DMS79 treated with DMSO at 0.1 percent for 48 hours (cell line): ENCODE measurements at regions not wholly inside any gene's neighbourhood (a gene's known extent, or its start where the extent isn't known, plus 50 kb on each side); places are given as distances from the start of the nearest gene placed in this dataset.

Experiments used
- DNase-seq: peaks from one replicate; lab custom pipeline; 2025; lab: John Stamatoyannopoulos, UW

DNA sequence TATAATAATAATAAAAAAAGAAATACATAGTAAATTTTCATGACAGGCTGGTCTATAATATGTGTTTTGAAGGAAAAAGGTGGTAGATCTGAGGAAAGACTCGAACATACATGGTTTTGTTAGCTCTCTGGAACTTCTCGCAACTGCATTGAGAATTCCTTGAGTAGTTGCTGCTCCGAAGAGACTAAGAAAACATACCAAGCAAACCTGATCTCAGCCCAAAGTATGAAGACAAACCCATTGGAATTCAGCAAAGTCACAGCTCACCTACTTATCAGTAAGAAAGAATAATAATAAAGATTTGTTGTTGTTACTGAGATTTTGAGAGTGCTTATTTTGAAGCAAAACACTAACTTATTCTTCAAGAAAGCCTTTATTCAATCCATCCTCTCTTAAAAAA lies 1107.1 kb upstream of the EYS start:
- no peak for DNase-seq

DNA sequence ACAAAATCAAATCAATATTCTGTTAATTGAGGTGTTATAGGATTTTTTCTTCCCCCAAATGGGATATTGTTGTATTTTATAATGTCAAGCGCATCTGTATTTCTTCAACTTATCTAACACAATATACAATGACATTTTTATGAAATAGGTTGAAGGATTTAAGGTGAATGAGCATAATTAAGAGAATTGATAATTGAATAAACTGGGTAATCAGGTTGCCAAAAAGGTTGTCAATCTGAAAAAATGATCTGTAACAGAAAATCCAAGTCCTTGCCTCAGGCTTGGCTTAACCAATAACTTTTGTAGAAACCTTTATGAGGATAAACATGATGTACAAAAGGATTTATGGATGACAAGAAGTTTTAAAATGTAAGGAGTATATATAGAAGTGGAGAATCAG lies 1101.7 kb upstream of the EYS start:
- DNase-seq = no peak

DNA sequence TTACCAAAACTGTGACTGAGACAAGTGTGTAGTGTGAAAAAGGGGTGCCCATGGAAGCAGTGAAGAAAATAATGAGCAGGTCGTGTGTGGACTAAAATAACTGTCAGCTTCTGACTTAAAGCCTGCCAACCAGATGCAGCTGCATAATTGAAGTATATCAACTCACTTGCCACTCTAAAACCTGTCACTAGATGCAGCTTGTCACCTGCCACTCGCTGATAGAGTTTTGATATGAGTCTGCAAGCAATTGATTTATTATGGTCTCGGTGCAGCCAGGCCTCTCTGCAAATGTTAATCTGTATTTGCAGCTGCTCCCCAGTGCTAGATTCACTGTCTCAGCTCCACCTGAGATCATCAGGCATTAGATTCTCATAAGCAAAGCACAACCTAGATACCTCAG lies 1090.0 kb upstream of the EYS start:
- no peak for DNase-seq

DNA sequence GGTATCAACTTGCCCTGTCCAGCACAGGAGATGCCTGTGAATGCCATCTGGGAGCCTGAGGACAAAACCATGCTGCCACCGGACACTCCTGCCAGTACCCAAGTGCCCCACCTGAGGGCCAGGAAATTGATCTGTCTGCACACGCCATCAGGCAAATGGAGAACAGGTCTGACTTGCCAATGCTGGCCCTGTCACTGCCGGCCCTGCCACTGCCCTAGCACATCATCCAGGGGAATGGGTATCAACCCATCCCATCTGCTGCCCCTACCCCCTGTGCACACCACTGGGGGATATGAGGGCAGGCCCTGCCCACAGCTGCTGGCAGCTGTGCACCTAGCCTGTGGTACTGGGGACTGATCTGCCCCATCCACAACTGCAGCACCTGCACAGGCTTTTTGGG lies 1081.6 kb upstream of the EYS start:
- DNase-seq = no peak

DNA sequence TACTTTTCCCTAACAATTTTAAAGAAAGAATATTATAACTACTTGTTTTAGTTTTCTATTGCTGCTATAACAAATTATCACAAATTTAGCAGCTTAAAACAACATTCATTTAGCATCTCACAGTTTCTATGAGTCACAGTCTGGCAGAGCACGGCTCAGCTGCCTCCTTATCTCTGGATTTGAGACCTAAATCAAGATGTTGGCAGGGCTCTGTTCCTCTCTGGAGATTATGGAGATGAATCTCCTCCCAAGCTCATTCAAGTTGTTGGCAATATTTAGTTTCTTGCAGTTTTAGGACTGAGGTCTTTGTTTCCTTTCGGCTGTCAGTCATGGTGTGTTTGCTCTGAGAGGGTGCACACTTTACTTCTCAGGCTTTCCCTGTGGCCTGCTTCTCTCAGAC lies 1065.8 kb upstream of the EYS start:
- no peak for DNase-seq

DNA sequence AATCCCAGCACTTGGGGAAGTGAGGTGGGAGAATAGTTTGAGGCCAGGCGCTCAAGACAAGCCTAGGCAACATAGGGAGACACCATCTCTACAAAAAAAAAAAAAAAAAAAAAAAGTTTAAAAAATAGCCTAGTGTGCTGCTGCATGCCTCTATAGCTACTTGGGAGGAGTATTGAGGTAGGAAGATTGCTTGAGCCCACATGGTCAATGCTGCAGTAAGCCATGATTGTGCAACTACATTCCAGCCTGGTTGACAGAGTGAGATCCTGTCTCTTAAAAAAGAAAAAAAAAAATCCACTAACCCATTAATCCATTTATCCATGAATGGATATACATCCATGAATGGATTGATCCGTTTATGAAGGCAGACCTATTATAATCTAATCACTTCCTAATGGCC lies 1064.6 kb upstream of the EYS start:
- no peak for DNase-seq

DNA sequence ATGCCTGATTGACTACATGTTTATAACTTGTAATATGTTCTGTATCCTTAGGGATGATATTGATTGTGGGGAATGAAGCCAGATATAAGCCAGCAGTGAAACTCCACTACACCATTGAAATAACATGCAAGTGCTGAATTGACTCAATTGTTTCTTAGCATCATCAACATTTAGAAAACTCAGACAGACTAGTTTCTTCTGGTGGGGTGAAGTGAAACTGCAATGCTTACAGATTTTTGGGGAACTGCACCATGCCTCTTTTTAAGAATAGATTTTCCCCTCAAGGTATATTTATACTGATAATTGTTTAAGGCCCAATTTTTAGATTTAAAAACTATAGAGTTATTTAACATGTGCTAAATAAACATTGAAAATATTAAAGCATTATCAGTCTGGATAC lies 1044.6 kb upstream of the EYS start:
- DNase-seq = no peak

DNA sequence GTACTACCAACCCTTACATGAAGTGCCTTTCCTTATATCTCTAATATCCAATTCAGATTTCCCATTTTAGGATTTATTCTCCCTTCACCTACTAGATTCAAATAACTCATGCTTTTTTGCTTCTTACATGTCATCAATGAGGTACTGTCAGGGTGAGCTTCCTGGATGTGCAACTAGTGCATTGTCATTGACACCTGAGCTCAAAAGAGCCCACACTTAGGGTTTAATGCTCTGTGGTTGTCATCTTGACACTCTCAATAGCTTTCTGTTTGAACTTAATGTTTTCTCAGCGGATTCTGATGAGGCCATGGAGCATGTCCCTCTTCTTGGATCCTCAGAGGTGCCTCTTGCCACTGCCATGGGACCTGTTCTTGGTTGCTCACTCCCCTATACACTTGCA lies 1033.3 kb upstream of the EYS start:
- no peak for DNase-seq

DNA sequence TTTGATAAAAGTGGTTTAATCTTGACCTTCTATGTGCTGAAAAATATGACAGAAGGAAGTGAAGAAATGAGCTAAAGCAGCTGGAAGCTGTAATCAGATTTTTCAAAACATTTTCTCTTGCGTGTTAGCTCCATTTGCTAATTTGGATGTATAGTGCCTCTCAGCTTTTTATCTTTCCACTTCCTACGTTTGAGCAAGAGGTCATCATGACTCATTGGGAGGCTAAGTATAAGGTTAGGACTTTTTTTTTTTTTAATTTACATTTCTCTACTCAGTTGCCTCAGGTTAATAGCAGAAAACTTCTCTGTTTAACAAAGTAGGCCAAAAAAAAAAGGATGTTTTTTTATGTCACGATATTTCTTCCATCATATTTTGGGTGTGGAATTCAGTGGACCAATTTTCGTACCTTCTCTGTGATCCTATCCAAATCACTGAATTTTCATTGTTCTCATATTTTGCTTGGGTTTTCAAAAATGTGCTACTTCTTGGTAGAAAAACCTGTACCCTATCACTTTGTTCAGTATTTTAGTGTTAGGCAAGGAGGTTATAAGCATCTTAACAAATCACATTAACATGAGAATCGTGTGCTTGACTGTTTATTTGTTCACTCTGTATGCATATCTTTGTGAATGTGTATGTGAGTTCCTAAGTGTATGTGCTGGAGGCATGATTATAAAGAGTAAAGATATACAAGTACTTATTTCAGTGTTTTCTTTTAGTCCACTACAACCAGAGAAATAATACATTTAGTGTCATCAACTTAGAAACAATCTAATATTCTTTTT lies 1028.3 kb upstream of the EYS start:
- no peak for DNase-seq

DNA sequence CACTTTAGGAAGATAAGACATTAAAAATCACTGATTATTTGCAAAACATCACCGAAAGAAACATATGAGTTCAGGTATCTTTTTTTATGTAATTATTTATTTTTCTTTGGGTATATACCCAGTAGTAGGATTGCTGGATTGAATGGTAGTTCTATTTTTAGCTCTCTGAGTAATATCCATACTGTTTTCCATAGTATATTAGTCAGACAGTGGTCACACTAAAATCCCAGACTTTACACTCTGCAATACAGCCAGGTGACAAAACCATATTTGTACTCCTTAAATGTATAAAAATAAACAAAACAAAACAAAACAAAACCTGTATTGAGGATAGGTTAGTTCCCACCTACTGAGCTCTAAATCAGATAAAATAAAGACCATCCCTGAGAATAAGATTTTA lies 1024.3 kb upstream of the EYS start:
- DNase-seq = no peak

DNA sequence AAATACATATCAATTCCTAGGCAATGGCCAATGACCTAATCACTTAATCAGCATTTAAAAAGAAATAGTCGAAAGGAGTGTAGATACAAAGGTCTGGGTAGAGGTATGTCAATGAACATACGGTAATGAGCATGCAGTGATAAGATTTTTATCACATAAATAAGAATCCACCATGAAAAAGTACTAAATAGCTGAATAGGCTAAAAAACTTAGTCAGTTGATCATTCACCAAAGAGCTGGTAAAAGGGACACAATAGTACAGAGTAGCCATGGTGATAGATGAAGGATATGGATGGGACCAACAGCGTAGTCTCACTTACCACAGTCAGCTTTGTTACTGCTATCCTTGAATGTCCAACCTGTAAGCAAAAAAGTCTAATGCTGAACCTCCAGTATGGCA lies 1018.6 kb upstream of the EYS start:
- no peak for DNase-seq

DNA sequence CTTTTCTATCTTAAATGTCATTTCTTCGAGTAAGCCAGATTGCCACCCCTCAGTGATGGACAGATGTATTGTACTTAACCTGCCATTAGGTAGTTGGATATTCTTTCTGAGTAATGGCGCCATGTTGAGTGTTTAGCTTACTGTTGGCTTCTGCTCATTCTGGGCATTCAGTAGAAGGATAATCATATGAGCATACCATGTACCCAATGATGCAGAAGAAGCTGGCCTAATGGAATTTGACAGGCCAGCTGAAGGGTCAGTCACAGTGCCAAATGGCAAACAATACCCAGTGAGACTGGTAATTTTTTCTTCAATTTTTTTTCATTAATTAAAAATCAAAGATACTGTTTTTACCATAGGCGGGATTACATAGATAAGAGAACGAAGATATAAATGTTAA lies 1010.8 kb upstream of the EYS start:
- DNase-seq = no peak

DNA sequence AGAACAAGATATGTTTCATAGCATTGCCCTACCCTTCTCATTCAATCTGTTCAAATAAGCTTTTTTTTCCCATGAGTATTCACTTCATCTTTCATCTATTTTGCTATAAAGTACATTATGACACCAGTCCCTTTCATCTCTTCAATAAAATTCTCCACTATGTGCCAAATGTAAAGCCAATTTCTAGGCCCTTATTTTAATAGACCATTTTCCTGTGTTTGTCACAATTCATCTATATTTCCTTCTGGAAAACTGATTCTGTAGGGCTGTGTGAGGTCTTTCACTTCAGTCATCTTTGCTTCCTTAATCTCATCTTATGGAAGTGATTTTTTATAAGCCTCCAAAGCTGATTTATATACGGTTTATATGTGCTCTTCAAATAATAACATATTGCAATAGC lies 992.4 kb upstream of the EYS start:
- DNase-seq = no peak

DNA sequence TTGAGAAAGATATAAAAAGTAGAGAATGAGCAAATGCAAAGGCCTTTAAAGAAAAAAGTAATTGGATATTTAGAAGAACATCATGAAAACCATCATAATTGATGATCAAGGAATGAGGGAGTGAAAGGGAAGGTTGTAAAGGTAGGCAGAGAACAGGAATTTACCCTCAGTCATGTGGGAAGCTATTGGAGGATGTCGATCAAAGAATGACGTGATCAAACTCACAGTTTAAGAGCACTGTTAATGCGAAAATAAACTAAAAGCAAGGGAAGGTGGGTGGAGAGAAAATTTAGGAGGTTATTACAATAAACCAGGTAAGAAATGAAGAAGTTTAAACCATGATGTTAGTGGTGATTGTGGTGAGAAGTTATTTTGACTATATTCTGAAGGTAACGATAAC lies 982.6 kb upstream of the EYS start:
- no peak for DNase-seq

DNA sequence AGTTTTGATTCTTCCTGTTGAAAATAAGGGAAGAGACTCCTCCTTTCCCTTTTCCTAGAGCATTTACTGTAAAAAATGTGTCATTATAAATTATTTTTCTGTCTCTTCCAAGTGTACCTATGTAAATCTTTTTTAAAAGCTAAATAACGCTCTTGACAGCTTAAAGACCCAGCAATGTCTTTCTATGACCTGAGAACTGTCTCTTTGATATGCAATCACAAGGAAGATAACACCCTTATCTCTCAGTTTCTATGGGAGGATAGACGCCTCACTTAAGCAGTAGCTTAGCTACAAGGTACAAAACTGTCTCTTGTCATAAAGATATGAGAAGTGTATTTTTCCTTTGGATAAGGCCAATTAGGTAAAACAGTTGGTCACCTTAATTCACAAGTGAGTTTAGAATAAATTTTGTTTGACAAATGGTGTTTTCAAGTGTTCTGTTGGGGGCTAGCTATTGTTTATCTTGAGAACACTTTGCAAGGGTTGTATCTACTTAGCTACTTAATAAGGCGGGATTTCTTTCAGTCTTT lies 980.6 kb upstream of the EYS start:
- DNase-seq = no peak

DNA sequence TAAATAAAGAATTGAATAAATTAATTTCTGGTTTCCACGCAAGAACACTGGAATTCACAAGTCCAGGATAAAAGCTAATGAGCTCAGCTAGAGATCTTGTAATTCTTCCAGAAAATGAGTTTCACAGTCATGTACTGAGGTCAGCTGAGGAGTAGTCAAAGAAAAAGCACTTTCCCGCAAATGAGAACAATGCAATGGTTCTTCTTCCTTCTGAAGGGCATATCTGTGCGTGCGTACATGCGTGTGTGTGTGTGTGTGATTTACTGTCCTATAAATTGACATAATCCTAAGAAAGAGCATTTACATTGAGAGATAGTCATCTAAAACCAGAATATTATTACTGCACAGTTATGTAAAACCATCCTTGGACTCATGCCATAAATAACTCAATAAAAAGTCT lies 968.9 kb upstream of the EYS start:
- no peak for DNase-seq

DNA sequence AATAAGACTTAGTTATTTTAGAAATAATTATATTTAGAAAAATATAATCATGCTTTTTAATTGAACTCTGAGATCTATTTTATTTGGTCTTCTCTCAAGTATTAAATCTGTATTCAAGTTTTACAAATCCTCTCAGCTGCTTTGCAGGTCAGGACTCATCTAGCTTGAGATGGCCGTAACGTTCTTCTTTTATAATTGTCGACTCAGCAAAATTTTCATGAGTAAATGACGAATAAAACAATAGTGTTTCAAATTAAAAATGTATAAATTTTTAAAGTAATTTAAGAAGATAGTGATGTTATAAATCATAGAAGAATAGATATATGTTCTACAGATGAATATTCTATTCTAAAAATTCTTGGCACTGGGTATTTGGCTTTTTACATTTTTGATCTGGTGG lies 957.1 kb upstream of the EYS start:
- no peak for DNase-seq

DNA sequence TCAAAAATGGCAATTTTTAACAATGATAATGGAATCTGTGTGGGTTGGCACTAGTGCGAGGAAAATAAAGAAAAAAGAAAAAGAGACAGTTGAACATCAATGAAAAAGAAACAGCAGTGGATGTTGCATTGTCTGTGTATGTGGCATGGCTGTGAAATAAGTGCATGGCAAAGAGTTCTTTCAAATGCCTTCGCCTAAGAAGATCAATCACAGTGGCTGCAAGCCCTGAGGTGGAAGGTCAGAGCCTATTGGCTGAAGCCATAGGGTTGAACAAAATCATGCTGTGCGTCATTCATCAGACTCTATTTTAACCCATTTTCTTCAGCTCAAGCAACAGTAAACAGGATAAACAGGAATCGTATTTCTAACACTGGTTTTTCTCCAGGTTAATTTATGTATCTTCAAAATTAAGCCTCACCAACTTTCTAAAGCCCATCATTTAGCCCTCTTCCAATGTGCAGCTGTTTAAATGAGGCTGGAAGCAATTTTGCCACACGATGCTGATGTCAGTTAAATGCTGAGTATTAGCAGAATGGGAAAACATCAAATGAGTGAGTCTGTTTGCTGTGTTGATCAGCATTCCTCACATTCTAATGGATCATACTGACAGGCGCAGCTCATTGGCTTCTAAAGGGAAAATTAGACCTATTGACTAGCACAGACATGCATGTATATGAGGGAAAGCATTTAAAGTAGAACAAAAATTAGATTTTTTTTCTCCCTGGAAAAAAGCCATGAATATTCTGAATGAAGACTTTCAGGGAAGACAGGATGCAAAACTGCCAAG lies 955.9 kb upstream of the EYS start:
- no peak for DNase-seq

DNA sequence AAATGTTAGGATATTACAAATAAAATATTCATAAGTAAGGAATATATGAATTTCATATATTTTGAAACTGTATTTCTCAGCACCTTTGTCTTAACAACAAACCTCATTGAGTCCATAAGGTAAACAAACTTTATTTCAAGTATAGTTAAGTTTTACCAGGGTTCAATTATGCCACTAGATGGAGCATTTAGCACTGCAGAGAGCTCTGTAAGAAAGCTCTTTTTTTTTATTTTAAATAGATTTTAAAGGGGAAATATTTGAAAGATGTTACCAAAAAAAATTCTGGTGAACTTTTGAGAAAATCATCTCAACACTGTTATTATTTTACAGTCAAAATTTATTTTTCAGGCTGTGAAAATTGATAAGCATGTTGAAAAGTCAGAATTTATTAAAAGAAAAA lies 955.2 kb upstream of the EYS start:
- DNase-seq = no peak

DNA sequence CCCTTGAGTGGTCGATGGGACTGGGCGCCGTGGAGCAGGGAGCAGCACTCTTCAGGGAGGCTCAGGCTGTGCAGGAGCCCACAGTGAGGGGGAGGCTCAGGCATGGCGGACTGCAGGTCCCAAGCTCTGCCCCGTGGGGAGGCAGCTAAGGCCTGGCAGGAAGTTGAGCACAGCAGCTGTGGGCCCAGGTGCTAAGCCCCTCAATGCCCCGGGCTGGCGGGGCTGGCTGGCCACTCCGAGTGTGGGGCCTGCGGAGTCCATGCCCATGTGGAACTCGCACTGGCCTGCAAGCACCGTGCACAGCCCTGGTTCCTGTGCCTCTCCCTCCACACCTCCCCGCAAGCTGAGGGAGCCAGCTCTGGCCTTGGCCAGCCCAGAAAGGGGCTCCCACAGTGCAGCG lies 948.4 kb upstream of the EYS start:
- no peak for DNase-seq

DNA sequence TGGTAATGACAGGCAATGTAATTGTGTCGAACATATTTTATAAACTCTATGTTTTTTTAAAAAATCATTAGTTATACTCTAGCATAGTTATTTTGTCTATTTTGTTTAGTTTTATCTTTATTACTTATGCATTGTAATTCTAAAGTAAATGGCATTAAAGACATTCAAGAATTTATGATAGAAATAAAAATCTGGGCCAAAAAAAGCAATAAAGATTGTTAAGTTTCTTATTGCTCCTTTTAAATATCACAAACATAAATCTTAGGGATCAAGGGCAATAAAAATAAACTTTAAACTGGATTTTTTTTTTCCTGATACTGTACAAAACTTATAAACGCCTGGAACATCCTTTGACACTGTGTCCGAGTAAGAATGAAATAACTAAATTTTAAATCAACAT lies 931.5 kb upstream of the EYS start:
- no peak for DNase-seq

DNA sequence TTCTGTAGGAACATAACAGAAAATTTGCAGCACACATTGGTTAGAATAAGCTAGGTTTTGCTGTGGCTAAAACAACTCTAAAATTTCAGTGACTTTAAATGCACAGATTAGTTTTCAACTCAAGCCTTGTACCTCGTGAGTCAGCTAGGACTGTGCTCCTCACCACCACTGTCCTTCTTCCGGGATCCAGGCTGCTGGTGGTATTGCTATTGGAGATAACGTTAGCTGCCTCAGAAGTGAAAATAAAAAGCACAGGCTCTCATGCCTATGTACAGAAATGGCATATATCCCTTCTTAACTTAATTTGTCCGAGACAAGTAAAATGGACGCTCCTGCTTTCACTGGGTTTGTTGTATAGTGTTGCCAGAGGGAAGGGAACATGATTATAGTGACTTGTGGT lies 931.1 kb upstream of the EYS start:
- DNase-seq = no peak

DNA sequence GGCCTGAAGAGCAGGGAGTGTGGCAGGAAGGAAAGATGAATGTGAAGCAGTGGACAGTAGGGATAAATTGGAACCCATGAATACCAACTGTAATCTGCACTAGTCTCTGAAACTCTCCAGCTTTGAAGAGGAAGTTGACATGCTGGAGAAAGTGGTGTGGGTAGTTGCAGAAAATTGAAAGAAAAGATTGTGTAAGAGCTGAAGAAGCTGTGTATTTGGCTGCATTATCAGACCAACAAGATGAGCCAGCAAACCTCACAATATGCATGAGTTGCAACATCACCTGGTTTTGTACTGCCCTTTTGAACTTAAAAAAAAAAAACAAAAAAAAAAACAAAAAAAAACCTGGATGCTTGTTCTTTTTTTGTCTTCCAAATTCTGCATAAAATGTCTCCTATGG lies 921.9 kb upstream of the EYS start:
- DNase-seq = no peak

DNA sequence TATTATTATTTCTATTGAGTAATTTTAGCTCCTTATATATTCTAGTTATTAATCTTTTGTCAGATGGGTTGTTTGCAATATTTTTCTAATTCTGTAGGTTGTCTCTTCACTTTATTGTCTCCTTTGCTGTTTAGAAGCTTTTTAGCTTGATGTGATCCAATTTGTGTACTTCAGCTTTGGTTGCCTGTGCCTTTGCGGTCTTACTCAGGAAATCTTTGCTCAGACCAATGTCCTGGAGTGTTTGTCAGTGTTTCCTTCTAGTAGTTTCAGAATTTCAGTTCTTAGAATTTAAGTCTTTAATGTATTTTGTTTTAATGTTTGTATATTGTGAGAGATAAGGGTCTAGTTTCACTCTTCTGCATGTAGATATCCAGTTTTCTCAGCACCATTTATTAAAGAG lies 916.0 kb upstream of the EYS start:
- DNase-seq = no peak
